ENCODE measurements at regions not wholly inside any gene's neighbourhood (a gene's known extent, or its start where the extent isn't known, plus 50 kb on each side); places are given as distances from the start of the nearest gene placed in this dataset.

DNA sequence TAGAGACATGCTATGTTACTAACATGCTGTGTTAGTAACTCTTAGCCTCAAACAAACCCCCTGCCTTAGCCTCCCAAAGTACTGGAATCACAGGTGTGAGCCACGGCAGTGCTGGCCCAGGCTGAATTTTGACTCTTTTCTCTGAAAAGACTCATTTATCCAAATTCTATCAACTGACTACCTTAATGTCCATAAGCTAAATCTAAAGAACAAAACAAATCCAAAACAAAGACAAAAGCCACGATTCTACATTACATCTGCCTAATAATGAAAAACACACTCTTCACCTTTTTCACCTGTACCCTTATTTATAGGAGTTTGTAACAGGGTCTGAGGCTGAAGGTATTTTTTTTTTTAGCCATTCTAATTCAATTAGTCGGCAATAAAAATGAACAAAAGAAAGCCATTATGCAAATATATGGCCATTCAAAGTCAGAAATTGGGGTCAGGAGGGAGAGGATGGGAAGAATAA, 432.5 kb downstream of the RBFOX1 start:
- no peak for DNase-seq

DNA sequence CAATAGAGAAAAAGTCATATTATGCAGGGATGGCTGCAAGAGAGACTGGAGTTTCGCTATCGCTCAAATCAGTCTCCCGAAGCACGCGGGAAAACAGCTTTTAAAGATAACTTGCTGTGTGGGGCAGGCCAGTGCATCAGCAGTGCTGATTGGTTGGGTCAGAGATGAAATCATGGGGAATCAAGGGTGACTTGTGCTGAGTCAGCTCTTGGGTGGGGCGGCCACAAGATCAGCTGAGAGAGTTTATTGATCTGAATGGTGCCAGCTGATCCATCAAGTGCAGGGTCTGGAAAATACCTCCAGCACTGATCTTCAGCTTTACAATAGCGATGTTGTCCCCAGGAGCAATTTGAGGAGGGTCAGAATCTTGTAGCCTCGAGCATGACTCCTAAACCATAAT, 430.5 kb downstream of the RBFOX1 start:
- DNase-seq = no peak

All from femur (tissue), 1 donor.